ENCODE measurements at regions not wholly inside any gene's neighbourhood (a gene's known extent, or its start where the extent isn't known, plus 50 kb on each side); places are given as distances from the start of the nearest gene placed in this dataset.

DNA sequence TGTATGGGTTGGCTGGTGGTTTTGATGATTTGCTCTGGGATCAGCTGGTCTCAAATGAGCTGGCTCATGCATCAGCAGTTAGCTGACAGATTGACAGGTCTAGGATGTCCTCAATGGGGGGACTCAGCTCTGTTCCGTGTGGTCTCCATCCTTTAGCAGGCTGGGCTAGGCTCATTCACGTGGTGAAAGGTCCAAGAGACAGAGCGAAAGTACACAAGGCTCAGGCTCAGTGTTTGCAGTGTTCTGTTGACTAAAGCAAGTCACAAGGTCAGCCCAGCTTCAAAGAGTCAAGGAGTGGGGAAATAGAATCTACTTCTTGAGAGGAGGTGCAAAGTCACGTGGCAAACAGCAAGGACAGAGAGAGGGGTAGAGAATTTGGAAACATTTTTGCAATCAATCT lies 126.5 kb upstream of the CMC1 start (continued):
- TF ChIP-seq ATF7 (IDR thresholded peaks at IDR 0.05) (no peak), ATF7 (CRISPR knock-in tag; IDR thresholded peaks at IDR 0.05) (0 out of 2 replicates have a peak, but pooled peaks have one; percentile 50), HNF1A (IDR thresholded peaks at IDR 0.05; ENCODE audit: low read depth) (peak; percentile 47; the same call in 1 of the 2 replicates), HNF1A (CRISPR knock-in tag; IDR thresholded peaks at IDR 0.05; ENCODE audit: borderline replicate concordance) (peak; percentile 86; the same call in 1 of the 2 replicates), RFX5 (IDR thresholded peaks at IDR 0.05; ENCODE audit: low read depth, low read length) (no peak), ATF1 (CRISPR knock-in tag; IDR thresholded peaks at IDR 0.05) (peak; percentile 41; the same call in 1 of the 2 replicates), ZNF136 (CRISPR knock-in tag; IDR thresholded peaks at IDR 0.05; ENCODE audit: low read depth) (no peak), ZNF891 (CRISPR knock-in tag; IDR thresholded peaks at IDR 0.05) (no peak), GABPA (IDR thresholded peaks at IDR 0.05; ENCODE audit: low read depth, low read length) (no peak), GABPA (CRISPR knock-in tag; IDR thresholded peaks at IDR 0.05; ENCODE audit: low read depth) (peak; percentile 47; the same call in 1 of the 2 replicates), SALL1 (CRISPR knock-in tag; IDR thresholded peaks at IDR 0.05) (peak; percentile 99), ZFP36 (IDR thresholded peaks at IDR 0.05; ENCODE audit: borderline replicate concordance, low read depth, low read length, partially characterized antibody) (no peak), ELF1 (CRISPR knock-in tag; IDR thresholded peaks at IDR 0.05) (peak; percentile 56), ZMAT5 (CRISPR knock-in tag; IDR thresholded peaks at IDR 0.05; ENCODE audit: borderline replicate concordance, low read depth) (no peak), ZNF660 (CRISPR knock-in tag; IDR thresholded peaks at IDR 0.05; ENCODE audit: borderline replicate concordance, low read depth) (no peak), KLF15 (CRISPR knock-in tag; IDR thresholded peaks at IDR 0.05; ENCODE audit: borderline replicate concordance) (no peak), PAF1 (CRISPR knock-in tag; IDR thresholded peaks at IDR 0.05) (no peak), NR0B2 (CRISPR knock-in tag; IDR thresholded peaks at IDR 0.05) (no peak)
- TF ChIP-seq, protein P1, sequence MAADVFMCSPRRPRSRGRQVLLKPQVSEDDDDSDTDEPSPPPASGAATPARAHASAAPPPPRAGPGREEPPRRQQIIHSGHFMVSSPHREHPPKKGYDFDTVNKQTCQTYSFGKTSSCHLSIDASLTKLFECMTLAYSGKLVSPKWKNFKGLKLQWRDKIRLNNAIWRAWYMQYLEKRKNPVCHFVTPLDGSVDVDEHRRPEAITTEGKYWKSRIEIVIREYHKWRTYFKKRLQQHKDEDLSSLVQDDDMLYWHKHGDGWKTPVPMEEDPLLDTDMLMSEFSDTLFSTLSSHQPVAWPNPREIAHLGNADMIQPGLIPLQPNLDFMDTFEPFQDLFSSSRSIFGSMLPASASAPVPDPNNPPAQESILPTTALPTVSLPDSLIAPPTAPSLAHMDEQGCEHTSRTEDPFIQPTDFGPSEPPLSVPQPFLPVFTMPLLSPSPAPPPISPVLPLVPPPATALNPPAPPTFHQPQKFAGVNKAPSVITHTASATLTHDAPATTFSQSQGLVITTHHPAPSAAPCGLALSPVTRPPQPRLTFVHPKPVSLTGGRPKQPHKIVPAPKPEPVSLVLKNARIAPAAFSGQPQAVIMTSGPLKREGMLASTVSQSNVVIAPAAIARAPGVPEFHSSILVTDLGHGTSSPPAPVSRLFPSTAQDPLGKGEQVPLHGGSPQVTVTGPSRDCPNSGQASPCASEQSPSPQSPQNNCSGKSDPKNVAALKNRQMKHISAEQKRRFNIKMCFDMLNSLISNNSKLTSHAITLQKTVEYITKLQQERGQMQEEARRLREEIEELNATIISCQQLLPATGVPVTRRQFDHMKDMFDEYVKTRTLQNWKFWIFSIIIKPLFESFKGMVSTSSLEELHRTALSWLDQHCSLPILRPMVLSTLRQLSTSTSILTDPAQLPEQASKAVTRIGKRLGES (CRISPR knock-in tag; IDR thresholded peaks at IDR 0.05; ENCODE audit: borderline replicate concordance): peak; percentile 70; the same call in 1 of the 2 replicates
- TF ChIP-seq, protein P2, sequence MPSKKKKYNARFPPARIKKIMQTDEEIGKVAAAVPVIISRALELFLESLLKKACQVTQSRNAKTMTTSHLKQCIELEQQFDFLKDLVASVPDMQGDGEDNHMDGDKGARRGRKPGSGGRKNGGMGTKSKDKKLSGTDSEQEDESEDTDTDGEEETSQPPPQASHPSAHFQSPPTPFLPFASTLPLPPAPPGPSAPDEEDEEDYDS (CRISPR knock-in tag; IDR thresholded peaks at IDR 0.05): no peak
- TF ChIP-seq, protein P3, sequence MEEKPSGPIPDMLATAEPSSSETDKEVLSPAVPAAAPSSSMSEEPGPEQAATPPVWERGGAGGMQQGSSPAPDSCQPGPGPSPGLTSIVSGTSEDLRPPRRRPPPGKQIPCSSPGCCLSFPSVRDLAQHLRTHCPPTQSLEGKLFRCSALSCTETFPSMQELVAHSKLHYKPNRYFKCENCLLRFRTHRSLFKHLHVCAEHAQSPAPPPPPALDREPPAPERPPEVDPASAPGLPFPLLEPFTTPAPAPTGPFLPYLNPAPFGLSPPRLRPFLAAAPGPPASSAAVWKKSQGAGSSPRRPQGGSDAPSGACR (CRISPR knock-in tag; IDR thresholded peaks at IDR 0.05): peak; percentile 51; the same call in 1 of the 2 replicates

Data from HepG2 (cell line).